ENCODE measurements at regions not wholly inside any gene's neighbourhood (a gene's known extent, or its start where the extent isn't known, plus 50 kb on each side); places are given as distances from the start of the nearest gene placed in this dataset.
A peak's percentile ranks its signal among the peaks of the same experiment; 100 is the strongest.

DNA sequence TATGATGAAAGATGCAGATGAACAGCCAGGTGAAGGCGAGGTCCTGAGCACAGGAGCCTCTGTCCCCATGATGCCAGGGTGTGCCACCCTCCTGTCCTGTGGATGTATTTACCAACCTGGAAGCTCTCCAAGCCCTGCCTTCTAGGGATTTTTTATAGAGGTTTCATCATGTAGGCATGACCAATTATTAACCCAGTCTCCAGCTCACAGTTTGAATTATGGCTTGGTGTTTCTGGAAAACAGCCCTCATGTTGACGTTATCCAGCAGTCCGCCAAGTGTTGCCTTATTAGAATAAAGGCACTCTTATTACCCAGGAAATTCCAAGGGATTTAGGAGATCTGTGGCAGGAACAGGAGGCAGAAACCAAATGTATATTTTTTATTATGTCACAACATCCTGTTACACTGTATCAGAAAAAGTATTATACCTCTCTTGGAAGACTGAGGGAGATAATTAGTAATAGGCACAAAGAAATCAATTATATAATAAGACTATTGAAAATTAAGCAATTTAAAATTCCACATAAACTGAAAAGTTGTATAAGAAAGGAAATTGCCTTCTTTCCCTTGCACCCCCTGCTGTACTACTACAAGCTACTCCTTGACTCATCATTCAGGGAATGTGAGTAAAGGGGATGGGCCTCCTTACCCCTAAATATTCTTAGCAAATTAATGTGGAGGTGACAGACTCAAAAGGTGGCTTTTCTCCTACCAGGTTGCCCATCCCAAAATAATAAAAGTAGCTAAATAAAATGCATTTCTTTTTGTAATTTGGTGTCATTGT lies 129.6 kb downstream of the ZNF330 start:
- TF ChIP-seq POLR2AphosphoS5 (IDR thresholded peaks at IDR 0.05), result peak; percentile 72 to 90 (median 83)
- TF ChIP-seq, protein P1, sequence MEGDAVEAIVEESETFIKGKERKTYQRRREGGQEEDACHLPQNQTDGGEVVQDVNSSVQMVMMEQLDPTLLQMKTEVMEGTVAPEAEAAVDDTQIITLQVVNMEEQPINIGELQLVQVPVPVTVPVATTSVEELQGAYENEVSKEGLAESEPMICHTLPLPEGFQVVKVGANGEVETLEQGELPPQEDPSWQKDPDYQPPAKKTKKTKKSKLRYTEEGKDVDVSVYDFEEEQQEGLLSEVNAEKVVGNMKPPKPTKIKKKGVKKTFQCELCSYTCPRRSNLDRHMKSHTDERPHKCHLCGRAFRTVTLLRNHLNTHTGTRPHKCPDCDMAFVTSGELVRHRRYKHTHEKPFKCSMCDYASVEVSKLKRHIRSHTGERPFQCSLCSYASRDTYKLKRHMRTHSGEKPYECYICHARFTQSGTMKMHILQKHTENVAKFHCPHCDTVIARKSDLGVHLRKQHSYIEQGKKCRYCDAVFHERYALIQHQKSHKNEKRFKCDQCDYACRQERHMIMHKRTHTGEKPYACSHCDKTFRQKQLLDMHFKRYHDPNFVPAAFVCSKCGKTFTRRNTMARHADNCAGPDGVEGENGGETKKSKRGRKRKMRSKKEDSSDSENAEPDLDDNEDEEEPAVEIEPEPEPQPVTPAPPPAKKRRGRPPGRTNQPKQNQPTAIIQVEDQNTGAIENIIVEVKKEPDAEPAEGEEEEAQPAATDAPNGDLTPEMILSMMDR (IDR thresholded peaks at IDR 0.05), result no peak
- no peak for TF ChIP-seq POLR2A (IDR thresholded peaks at IDR 0.05)
- peak in 3 of 4 donors; percentile 9 to 82 (median 77) for TF ChIP-seq EP300 (IDR thresholded peaks at IDR 0.05)
- peak; percentile 65 for DNase-seq

DNA sequence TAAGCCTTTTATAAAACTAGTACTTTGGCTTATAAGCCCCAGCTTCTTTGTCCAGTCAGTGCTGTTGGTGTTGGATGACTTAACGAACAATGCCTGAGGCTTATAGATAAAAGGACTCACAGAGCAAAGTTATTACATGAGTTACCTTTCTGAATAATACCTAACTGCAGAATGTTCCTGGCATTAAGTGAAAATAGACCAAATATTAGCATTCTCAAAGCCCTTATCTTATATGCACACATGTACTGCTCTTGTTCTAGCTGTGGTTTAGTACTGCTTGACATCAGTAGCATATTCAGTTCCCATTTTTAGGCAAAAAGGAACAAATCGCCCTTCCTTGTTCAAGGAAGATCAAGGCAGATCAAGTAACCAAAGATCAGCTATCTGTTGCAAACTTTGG lies 131.6 kb downstream of the ZNF330 start:
- TF ChIP-seq POLR2AphosphoS5 (IDR thresholded peaks at IDR 0.05) (no peak), POLR2A (IDR thresholded peaks at IDR 0.05) (no peak), EP300 (IDR thresholded peaks at IDR 0.05) (no peak)
- TF ChIP-seq, protein P1 (IDR thresholded peaks at IDR 0.05), result no peak
- Histone ChIP-seq H3K4me1 (peaks cover 0 to 45% (median 34%) of the 10 kb centered on the region in 4 donors), H3K27me3 (no peaks in the 10 kb centered on the region), H3K9me3 (no peaks in the 10 kb centered on the region), H3K27ac (peak overlapping the region in 1 of 4 donors; percentile 7), H3K4me3 (no peak overlapping the region), H3K36me3 (no peaks in the 10 kb centered on the region)
- no peak for DNase-seq
- 62 to 78% methylated on average over 2 of the region's 2 CpGs for WGBS, 2 donors
- intact Hi-C loops (cut with DNase I), result no loop called here

More for the DNA sequence above, 129.6 kb downstream of the ZNF330 start:
- H3K4me3 ChIP-seq, result no peak overlapping the region
- 14 to 60% methylated on average over 3 of the region's 3 CpGs for WGBS, 2 donors
- H3K27ac ChIP-seq, result peak overlapping the region in 3 of 4 donors; percentile 8 to 61 (median 61)
- H3K4me1 ChIP-seq, result peaks cover 0 to 51% (median 39%) of the 10 kb centered on the region in 4 donors
- H3K36me3 ChIP-seq, result no peaks in the 10 kb centered on the region
- no peaks in the 10 kb centered on the region for H3K27me3 ChIP-seq
- no peaks in the 10 kb centered on the region for H3K9me3 ChIP-seq
- intact Hi-C loops (cut with DNase I), result no loop called here

DNA sequence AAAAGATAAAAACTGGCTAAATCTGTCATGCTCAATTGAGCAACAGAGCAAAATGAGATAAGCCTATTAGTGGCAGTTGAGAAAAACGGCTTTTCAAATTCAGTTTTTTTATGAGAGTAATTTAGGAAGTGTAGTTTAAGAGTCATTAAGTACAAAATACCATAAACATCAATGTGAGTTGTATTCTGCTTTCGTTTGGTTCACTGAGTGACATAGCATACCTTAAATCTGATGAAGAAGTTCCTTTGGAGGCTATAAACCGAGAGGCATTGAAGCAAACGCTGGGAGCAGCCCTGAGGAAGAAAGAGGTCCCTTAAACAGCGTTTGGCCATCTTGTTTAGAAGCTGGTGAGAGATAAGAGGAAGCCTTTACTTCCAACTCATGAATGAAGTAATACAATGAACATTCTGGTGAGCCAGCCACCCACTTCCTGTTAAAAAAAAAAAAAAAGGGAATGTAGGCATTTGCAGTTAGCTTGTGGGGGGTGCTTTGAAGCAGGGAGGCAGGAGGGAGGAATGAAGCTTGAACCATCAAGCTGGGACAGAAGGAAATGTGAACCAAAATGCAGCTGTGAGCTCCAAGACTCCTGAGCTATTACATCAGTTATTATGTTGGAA lies 132.3 kb downstream of the ZNF330 start:
- WGBS, 2 donors, result 6 to 27% methylated on average over 5 of the region's 5 CpGs
- DNase-seq, result no peak
- Histone ChIP-seq H3K4me3 (no peak overlapping the region), H3K27me3 (no peaks in the 10 kb centered on the region), H3K9me3 (no peaks in the 10 kb centered on the region), H3K36me3 (no peaks in the 10 kb centered on the region), H3K27ac (peak overlapping the region in 1 of 4 donors; percentile 7), H3K4me1 (peaks cover 0 to 38% (median 28%) of the 10 kb centered on the region in 4 donors)
- TF ChIP-seq POLR2AphosphoS5 (IDR thresholded peaks at IDR 0.05), result no peak
- TF ChIP-seq, protein P1 (IDR thresholded peaks at IDR 0.05), result no peak
- TF ChIP-seq EP300 (IDR thresholded peaks at IDR 0.05), result no peak
- TF ChIP-seq POLR2A (IDR thresholded peaks at IDR 0.05), result no peak
- intact Hi-C loops (cut with DNase I), result no loop called here

DNA sequence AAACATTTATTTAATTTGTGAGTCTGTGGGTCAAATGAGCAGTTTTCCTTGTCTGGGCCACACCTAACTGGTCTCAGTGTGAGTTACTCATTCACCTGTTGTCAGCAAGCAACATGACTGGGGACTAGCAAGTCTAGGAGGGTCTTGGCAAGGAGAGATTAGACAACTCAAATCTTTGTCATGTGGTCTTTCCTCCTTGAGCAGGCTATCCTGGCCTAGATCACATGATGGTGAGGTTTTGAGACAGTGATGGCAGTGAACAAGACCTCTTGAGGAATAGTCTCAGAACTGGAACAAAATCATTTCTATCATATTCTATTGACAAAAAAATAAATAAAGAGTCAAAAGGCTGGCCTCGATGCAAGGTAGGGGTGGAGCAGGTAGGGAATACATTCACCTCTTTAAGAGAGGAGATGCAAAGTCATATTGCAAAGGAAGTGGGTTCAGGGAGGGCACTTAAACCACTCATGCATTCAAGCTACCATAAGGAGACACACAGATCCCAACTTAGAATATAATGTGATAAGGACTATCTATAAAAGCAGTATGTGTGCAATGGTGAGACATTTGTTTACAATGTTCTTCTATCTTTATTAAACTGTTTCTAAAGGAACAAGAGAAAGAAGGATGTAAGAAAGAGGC lies 135.7 kb downstream of the ZNF330 start:
- Histone ChIP-seq H3K36me3 (no peaks in the 10 kb centered on the region), H3K27ac (no peak overlapping the region), H3K27me3 (no peaks in the 10 kb centered on the region), H3K9me3 (no peaks in the 10 kb centered on the region), H3K4me3 (no peak overlapping the region), H3K4me1 (peaks cover 0 to 12% (median 5%) of the 10 kb centered on the region in 4 donors)
- TF ChIP-seq, protein P1 (IDR thresholded peaks at IDR 0.05), result no peak
- TF ChIP-seq POLR2A (IDR thresholded peaks at IDR 0.05) (no peak), EP300 (IDR thresholded peaks at IDR 0.05) (no peak), POLR2AphosphoS5 (IDR thresholded peaks at IDR 0.05) (no peak)
- 9 to 29% methylated on average over 1 of the region's 1 CpG for WGBS, 2 donors
- DNase-seq, result no peak
- intact Hi-C loops (cut with DNase I), result no loop called here
